ENCODE measurements at regions not wholly inside any gene's neighbourhood (a gene's known extent, or its start where the extent isn't known, plus 50 kb on each side); places are given as distances from the start of the nearest gene placed in this dataset.

DNA sequence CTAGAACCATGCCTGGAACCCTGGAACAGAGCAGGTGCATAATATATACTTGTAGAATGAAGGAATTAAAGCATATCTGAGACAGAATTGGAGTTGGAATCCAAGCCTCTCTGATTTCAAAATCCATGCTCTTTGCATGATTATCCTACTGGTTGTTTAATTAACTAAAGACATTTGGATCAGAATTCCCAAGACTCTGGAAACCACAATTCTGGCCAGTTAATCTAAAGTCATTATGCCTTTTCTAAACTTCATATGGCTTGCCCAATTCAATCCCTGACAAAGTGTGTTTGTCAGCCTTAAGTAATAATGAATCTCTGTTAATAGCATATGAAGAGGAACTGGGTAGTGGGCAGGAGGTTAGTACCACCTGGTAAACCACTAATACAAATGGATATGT, 422.6 kb downstream of the ATP23 start:
- no peak overlapping the region for H3K4me3 ChIP-seq (replicated peaks; ENCODE audit: low read depth, low read length)
- no peak for TF ChIP-seq CTCF (IDR thresholded peaks at IDR 0.05; ENCODE audit: low read depth, low read length, missing control alignments)
- no peak for DNase-seq (ENCODE audit: extremely low read depth, low read depth)

DNA sequence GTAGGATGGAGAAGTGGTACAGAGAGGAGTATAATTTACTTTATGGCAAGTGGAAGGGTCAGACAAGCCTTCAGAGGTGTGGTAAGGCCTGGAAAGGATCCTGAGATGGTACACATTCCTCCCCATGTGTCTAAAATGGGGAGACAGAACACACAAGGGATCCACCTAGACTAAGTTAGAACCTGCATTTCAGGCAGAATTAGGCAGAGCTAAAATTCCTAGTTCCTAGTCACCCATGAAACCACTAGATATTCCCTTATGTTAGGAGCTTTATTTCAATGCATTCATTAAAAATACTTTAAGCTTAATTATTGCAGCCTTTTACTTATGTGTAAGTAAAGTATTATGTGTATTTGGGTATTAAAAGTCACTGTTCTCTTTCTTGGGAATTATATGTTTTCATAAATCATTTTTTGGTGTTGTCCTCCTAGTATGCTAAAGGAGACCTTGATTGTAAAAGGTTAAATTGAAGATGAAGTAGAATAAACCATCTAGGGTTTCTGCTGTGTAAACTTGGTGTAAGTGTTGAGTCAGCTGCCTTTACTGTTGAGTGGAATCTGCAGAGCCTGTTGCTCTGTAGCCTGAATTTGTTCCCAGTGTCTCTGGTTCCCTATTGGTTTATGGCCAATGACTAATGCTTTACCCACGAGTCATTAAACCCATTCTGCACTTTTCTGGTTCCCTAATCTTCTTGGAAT, 423.2 kb downstream of the ATP23 start:
- TF ChIP-seq CTCF (IDR thresholded peaks at IDR 0.05; ENCODE audit: low read depth, low read length, missing control alignments) = no peak
- peak; percentile 94 for DNase-seq (ENCODE audit: extremely low read depth, low read depth)
- H3K4me3 ChIP-seq (replicated peaks; ENCODE audit: low read depth, low read length) = no peak overlapping the region

- H3K4me3 ChIP-seq (replicated peaks; ENCODE audit: low read depth, low read length) = no peak overlapping the region
- no peak for TF ChIP-seq CTCF (IDR thresholded peaks at IDR 0.05; ENCODE audit: low read depth, low read length, missing control alignments)
- no peak for DNase-seq (ENCODE audit: extremely low read depth, low read depth)
Measured at GRCh38 chr12:58365087-58365390, 423.7 kb downstream of the ATP23 start.

- H3K4me3 ChIP-seq (replicated peaks; ENCODE audit: low read depth, low read length) = no peak overlapping the region
- no peak for TF ChIP-seq CTCF (IDR thresholded peaks at IDR 0.05; ENCODE audit: low read depth, low read length, missing control alignments)
- DNase-seq (ENCODE audit: extremely low read depth, low read depth) = no peak
Measured at GRCh38 chr12:58367041-58367440, 425.7 kb downstream of the ATP23 start.

DNA sequence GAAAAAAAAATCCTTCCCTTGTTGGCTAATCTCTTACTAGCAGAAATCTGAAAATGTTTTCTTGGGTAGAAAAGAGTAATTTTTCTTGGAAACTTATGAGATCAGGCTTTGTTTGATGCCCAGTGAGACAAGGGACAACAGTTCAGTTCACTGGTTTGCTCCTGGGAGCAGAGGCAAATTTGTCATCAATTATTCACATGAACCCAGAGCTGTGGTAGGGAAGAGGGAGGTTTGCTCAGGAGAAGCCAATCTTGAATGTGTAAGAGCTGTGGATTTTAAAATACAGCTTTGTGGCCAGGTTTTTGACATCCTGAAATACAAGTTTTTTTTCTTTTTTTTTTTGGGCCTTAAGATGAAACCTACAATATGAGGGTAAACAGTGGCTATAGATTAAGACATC, 426.6 kb downstream of the ATP23 start:
- TF ChIP-seq CTCF (IDR thresholded peaks at IDR 0.05; ENCODE audit: low read depth, low read length, missing control alignments) = no peak
- no peak overlapping the region for H3K4me3 ChIP-seq (replicated peaks; ENCODE audit: low read depth, low read length)
- no peak for DNase-seq (ENCODE audit: extremely low read depth, low read depth)

- DNase-seq (ENCODE audit: extremely low read depth, low read depth) = no peak
- TF ChIP-seq CTCF (IDR thresholded peaks at IDR 0.05; ENCODE audit: low read depth, low read length, missing control alignments) = no peak
- H3K4me3 ChIP-seq (replicated peaks; ENCODE audit: low read depth, low read length) = no peak overlapping the region
Measured at GRCh38 chr12:58369576-58369975, 428.2 kb downstream of the ATP23 start.

GRCh38 chr12:58372298-58372697, 430.9 kb downstream of the ATP23 start:
- no peak overlapping the region for H3K4me3 ChIP-seq (replicated peaks; ENCODE audit: low read depth, low read length)
- TF ChIP-seq CTCF (IDR thresholded peaks at IDR 0.05; ENCODE audit: low read depth, low read length, missing control alignments) = no peak
- no peak for DNase-seq (ENCODE audit: extremely low read depth, low read depth)

Measured in HFF-Myc (cell line).